Muscle of back (tissue), 3 donors: ENCODE measurements at regions not wholly inside any gene's neighbourhood (a gene's known extent, or its start where the extent isn't known, plus 50 kb on each side); places are given as distances from the start of the nearest gene placed in this dataset.

Experiments
- DNase-seq, 3 donors: peaks; one replicate each; pipeline versions ENCODE4 v3.0.0 to v3.0.0-alpha.2; 2013

DNA sequence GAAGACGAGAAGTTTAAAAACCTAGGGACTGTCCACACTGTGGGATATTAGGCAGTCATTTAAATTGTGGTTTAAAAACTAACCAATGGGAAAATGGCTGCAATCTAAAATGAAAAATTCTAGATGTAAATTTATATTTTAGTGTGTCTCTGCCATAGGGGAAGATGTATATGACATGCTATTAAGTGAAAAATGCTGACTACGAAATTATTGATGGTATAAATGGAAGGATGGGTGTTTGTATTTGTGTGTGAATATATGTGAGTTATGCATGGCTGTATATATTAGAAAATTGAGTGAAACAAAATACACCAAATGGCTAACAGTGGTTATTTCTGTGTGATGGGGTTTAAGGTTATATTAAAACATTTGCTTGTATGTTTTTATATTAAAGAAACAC, 260.7 kb downstream of the AJAP1 start:
- no peak for DNase-seq

DNA sequence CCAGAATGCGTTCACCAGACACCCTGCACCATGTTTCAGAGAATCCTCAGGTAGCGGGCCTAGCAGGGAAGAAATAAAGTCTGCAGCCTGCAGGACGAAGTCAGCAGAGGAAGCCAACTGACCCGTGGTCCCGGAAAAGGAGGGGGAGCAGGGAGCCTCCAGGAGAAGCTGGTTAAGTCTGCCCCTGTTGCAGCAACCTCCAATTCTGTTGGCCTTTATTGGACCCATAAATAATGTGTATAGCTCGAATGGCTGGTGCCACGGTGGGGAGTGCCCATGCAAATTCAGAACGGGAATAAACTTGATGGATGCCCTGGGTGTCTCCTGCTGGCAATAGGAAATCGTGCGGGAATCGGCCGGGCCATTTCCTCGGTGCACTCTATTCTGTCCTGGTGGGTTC, 254.1 kb downstream of the AJAP1 start:
- no peak for DNase-seq

- DNase-seq = no peak
These were observed 240.2 kb downstream of the AJAP1 start for GRCh38 chr1:4894566-4894965.

GRCh38 chr1:4880626-4881025, 226.2 kb downstream of the AJAP1 start:
- DNase-seq = no peak

DNA sequence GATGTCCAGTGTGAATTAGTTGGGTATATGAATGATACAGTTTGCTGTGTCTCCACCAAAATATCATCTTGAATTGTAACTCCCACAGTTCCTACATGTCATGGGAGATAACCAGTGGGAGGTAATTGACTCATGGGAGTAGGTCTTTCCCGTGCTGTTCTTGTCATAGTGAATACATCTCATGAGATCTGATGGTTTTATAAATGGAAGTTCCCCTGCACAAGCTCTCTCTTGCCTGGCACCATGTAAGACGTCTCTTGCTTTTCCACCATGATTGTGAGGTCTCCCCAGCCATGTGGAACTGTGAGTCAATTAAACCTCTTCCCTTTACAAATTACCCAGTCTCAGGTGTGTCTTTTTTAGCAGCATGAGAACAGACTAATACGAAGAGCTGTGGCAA, 223.0 kb downstream of the AJAP1 start:
- DNase-seq = no peak

DNA sequence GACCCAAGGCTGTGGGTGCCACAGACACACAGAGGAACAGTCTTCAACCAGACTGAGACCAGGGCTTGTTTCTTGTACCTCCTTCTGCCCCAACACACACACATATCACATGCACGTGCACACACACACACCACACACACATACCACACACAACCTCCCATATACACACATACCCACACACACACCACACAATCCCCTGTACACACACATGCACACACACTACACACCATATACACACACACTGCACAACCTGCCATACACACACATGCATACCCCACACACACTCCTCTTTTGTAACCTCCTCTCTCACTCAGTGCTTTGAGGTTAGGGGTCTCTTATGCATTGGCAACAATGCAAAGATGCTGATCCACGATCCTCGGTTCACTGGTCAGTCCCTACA, 217.0 kb downstream of the AJAP1 start:
- no peak for DNase-seq

DNA sequence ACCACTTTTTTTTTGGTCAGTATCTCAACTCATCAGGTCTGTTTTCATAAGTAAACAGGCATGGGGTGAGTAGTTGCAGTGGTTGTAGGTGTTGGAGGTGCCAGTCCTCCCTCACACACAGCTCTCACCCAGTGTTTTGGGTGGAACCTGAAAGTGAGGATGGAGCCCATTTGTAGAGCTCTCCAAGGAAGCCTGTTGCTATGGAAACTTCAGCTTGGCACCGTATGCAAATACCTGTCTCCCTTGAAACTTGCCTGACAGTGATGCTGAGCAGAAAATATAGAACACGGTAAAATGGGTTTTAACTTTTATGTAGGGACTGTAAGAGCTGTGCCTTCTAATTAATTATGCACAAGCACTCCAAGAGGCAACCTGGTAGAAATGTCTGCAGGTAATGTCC, 214.1 kb downstream of the AJAP1 start:
- no peak for DNase-seq

GRCh38 chr1:4856396-4856795, 202.0 kb downstream of the AJAP1 start:
- no peak for DNase-seq

DNA sequence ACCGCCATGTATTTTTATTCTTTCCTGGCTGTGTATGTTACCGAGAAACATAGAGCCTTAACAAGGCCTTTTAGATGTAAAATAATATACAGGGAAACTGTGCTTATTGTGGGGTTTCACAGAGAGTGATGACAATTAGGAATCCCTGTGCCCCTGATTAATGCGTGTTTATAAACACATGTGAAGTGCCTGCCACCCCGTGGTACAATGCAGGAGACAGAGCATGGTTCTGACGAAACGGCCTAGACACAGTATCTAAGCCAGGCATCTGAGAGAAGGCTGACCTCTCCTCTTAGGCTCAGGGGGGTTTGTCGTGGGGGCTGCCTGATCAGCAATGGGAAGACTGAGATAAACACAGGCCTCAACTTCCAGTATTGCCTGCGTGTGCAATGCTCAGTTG, 200.0 kb downstream of the AJAP1 start:
- DNase-seq = no peak

DNA sequence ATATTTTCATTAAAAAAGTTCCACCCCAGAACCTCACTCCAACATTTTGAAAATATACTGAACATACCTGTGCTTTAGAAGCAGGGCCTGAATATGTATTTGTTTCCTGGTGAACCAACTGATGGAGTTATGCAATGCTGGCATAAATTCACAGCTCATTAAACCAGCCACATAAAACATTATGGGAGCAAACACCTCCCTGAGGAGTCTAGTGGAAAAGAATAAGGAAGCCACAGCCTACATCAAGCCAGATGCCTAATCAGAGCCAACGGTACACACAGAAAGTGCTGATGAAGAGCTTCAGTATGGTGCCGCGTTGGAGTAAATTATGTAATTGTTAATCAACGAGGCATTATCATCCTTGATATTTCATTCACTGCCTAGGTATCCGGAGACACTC, 199.5 kb downstream of the AJAP1 start:
- no peak for DNase-seq

DNA sequence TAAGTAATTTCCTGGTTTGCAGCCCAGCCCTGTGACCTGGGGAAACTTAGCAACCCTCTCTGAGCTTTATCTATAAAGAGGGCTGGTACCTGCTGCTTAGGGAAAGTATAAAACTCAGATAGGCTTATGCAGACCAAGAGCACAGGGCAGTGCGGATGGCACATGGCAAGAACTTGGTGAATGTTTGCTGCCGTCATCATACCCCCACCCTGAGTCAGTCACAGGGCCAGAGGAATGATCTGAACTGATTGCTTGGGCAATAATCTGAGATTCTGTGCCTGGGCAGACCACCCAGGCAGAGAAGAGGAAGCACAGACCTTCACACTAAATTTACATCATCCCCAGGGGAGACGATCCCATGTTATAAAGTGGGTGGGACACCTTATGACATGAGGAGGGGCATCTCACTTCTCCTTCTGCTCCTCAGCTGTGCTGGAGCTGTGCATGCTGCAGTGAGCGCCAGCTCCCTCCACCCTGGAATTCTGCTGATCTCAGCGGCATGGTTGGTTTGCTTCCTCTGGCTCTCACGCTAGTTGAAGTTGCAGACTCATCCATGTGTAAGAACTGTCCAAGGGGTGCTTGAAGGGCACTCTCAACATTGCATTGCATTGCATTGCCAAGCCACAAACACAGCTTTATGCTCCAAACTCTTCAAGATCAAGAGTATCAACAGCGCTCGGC, 197.1 kb downstream of the AJAP1 start:
- DNase-seq = no peak

GRCh38 chr1:4848431-4848830, 194.0 kb downstream of the AJAP1 start:
- DNase-seq = no peak

DNA sequence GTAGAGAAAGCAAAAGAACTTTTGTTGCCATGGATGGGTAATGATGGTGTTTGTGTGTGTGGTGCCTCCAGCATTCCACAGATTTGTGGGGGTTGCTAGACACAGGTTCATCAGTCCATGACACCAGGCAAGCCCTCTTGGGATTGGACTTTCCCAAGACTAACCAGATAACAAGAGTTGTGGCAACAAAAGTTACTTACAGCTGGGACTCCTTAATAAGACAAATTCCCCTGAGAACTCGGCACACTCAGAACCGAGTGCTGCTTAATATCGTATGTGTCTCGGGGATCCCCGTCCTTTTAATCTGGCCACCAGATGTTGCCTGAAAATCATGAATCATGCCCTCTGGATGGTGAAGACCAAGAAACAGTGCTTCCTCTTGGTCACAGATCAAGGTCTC, 193.3 kb downstream of the AJAP1 start:
- DNase-seq = no peak
